ENCODE measurements at regions not wholly inside any gene's neighbourhood (a gene's known extent, or its start where the extent isn't known, plus 50 kb on each side); places are given as distances from the start of the nearest gene placed in this dataset.

- no peak for TF ChIP-seq CTCF (IDR thresholded peaks at IDR 0.05; ENCODE audit: low read depth, low read length, missing control alignments)
- Histone ChIP-seq H3K27ac (no peak overlapping the region), H3K4me3 (ENCODE audit: low read depth, low read length) (no peak overlapping the region), H3K36me3 (replicated peaks) (no peaks in the 10 kb centered on the region), H3K27me3 (replicated peaks) (no peaks in the 10 kb centered on the region)
- in situ Hi-C loops (cut with HindIII; ENCODE audit: low pct_ligation_motif_present, low sequenced_read_pairs) = no loop called here
- DNase-seq = no peak
Observed at GRCh38 chr6:169046021-169046420, 207.6 kb downstream of the THBS2 start.

GRCh38 chr6:169045486-169045885 lies 208.2 kb downstream of the THBS2 start:
- in situ Hi-C loops (cut with HindIII; ENCODE audit: low pct_ligation_motif_present, low sequenced_read_pairs) = no loop called here
- no peak for DNase-seq
- Histone ChIP-seq H3K4me3 (ENCODE audit: low read depth, low read length) (no peak overlapping the region), H3K27me3 (replicated peaks) (no peaks in the 10 kb centered on the region), H3K36me3 (replicated peaks) (no peaks in the 10 kb centered on the region), H3K27ac (no peak overlapping the region)
- TF ChIP-seq CTCF (IDR thresholded peaks at IDR 0.05; ENCODE audit: low read depth, low read length, missing control alignments) = no peak

- Histone ChIP-seq H3K27ac (no peak overlapping the region), H3K4me3 (ENCODE audit: low read depth, low read length) (no peak overlapping the region), H3K27me3 (replicated peaks) (no peaks in the 10 kb centered on the region), H3K36me3 (replicated peaks) (no peaks in the 10 kb centered on the region)
- DNase-seq = no peak
- in situ Hi-C loops (cut with HindIII; ENCODE audit: low pct_ligation_motif_present, low sequenced_read_pairs) = no loop called here
- TF ChIP-seq CTCF (IDR thresholded peaks at IDR 0.05; ENCODE audit: low read depth, low read length, missing control alignments) = no peak
Observed at GRCh38 chr6:169044381-169045230, 209.0 kb downstream of the THBS2 start.

DNA sequence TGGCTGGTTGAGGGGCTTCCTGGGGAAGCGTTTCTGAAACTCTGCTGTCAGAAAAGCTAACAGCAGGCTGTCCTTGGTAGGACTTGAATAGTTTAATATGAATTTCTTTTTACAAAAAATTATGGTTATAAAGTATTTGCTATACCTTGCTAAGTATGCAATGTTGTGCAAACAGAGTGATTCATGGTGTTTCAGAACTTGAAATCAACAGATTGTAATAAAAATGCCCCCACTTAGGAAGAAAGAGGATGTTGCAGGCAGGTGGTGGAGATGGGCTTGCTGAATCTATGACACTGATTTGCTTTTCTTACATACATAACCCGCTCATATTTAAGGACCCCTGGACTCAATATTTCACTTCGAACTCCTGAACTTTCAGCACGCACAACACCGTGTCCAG lies 211.6 kb downstream of the THBS2 start:
- Histone ChIP-seq H3K27me3 (replicated peaks) (no peaks in the 10 kb centered on the region), H3K36me3 (replicated peaks) (no peaks in the 10 kb centered on the region), H3K27ac (no peak overlapping the region), H3K4me3 (ENCODE audit: low read depth, low read length) (no peak overlapping the region)
- no peak for TF ChIP-seq CTCF (IDR thresholded peaks at IDR 0.05; ENCODE audit: low read depth, low read length, missing control alignments)
- no peak for DNase-seq
- in situ Hi-C loops (cut with HindIII; ENCODE audit: low pct_ligation_motif_present, low sequenced_read_pairs) = no loop called here

- no peak for TF ChIP-seq CTCF (IDR thresholded peaks at IDR 0.05; ENCODE audit: low read depth, low read length, missing control alignments)
- in situ Hi-C loops (cut with HindIII; ENCODE audit: low pct_ligation_motif_present, low sequenced_read_pairs) = no loop called here
Observed at GRCh38 chr6:169041078-169041477, 212.6 kb downstream of the THBS2 start.

GRCh38 chr6:169038691-169039090 lies 215.0 kb downstream of the THBS2 start:
- H3K27ac ChIP-seq = no peak overlapping the region
- TF ChIP-seq CTCF (IDR thresholded peaks at IDR 0.05; ENCODE audit: low read depth, low read length, missing control alignments) = no peak
- no peak for DNase-seq
- H3K36me3 ChIP-seq (replicated peaks) = no peaks in the 10 kb centered on the region
- H3K27me3 ChIP-seq (replicated peaks) = no peaks in the 10 kb centered on the region
- H3K4me3 ChIP-seq (ENCODE audit: low read depth, low read length) = no peak overlapping the region
- in situ Hi-C loops (cut with HindIII; ENCODE audit: low pct_ligation_motif_present, low sequenced_read_pairs) = no loop called here

More at GRCh38 chr6:169041078-169041477, 212.6 kb downstream of the THBS2 start:
- H3K27me3 ChIP-seq (replicated peaks) = no peaks in the 10 kb centered on the region
- DNase-seq = no peak
- no peaks in the 10 kb centered on the region for H3K36me3 ChIP-seq (replicated peaks)
- H3K27ac ChIP-seq = no peak overlapping the region
- H3K4me3 ChIP-seq (ENCODE audit: low read depth, low read length) = no peak overlapping the region

Data from brain microvascular endothelial cell (primary cell).